Peyer's patch (tissue), 4 donors: ENCODE measurements at regions not wholly inside any gene's neighbourhood (a gene's known extent, or its start where the extent isn't known, plus 50 kb on each side); places are given as distances from the start of the nearest gene placed in this dataset.

Source experiments
- DNase-seq, 3 donors: peaks; one replicate each; pipeline ENCODE4 v3.0.0-alpha.2; 2017 to 2019
- H3K27ac ChIP-seq, 4 donors: fragments of 200-600 bp; sonication (generic); one replicate each; pipeline ENCODE4 v1.5.1; 2016 to 2019
- H3K27me3 ChIP-seq, 2 donors: fragments of 200-600 bp; sonication (generic); one replicate each; pipeline ENCODE4 v1.5.1; 2019
- H3K36me3 ChIP-seq, 3 donors: fragments of 200-600 bp; sonication (generic); one replicate each; pipeline ENCODE4 v1.5.1; 2016 to 2019
- H3K4me1 ChIP-seq, 4 donors: fragments of 200-600 bp; sonication (generic); one replicate each; pipeline ENCODE4 v1.5.1; 2016 to 2019
- H3K4me3 ChIP-seq, 4 donors: fragments of 200-600 bp; sonication (generic); 1 replicate in 3 of 4; 2 replicates in 1 of 4; pipeline ENCODE4 v1.5.1; 2016 to 2019; ENCODE audit warnings: mild to moderate bottlenecking in 1 of 4
- H3K9me3 ChIP-seq, 4 donors: fragments of 200-600 bp; sonication (generic); one replicate each; pipeline ENCODE4 v1.5.1; 2016 to 2019; ENCODE audit warnings: mild to moderate bottlenecking in 1 of 4
- POLR2A ChIP-seq, 2 donors: fragments of 450-650 bp; IDR thresholded peaks; one replicate each; pipeline ENCODE4 v1.5.1; 2017; ENCODE audit warnings: antibody characterized with exemption in 2 of 2, mild to moderate bottlenecking in 2 of 2, moderate library complexity in 2 of 2
- TF ChIP-seq, protein P1 (sequence below), 6 experiments: fragments of 450-650 bp in 4 of 6; fragments of 200-600 bp in 2 of 6; sonication (generic) in 1 of 6; IDR thresholded peaks; one replicate each; pipeline ENCODE4 v1.5.1; 2017 to 2019; ENCODE audit warnings: antibody characterized with exemption in 6 of 6, mild to moderate bottlenecking in 3 of 6, moderate library complexity in 1 of 6

DNA sequence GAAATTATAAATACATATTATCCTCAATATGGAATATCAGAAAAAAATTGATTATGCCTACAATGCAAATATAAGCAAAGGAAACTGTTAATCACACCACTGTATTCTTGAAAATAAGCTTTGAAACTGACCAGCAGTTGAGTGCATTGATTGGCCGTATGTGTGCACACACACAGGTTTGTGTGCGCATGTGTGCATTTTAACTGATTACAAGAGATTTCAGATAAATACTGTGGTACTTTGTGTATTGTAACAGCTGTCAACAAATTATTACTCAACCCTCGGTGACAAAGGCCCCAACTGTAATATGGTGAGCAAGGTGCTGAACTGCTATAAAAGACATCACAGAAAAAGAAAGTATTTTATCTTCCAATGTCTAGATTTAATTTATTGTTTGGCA lies 1238.9 kb upstream of the ALCAM start:
- Histone ChIP-seq H3K9me3 (no peaks in the 10 kb centered on the region), H3K36me3 (no peaks in the 10 kb centered on the region), H3K27ac (no peak overlapping the region), H3K4me3 (no peak overlapping the region), H3K27me3 (no peaks in the 10 kb centered on the region), H3K4me1 (no peaks in the 10 kb centered on the region)
- TF ChIP-seq POLR2A (IDR thresholded peaks at IDR 0.05) = no peak
- TF ChIP-seq, protein P1, sequence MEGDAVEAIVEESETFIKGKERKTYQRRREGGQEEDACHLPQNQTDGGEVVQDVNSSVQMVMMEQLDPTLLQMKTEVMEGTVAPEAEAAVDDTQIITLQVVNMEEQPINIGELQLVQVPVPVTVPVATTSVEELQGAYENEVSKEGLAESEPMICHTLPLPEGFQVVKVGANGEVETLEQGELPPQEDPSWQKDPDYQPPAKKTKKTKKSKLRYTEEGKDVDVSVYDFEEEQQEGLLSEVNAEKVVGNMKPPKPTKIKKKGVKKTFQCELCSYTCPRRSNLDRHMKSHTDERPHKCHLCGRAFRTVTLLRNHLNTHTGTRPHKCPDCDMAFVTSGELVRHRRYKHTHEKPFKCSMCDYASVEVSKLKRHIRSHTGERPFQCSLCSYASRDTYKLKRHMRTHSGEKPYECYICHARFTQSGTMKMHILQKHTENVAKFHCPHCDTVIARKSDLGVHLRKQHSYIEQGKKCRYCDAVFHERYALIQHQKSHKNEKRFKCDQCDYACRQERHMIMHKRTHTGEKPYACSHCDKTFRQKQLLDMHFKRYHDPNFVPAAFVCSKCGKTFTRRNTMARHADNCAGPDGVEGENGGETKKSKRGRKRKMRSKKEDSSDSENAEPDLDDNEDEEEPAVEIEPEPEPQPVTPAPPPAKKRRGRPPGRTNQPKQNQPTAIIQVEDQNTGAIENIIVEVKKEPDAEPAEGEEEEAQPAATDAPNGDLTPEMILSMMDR (IDR thresholded peaks at IDR 0.05) = no peak
- DNase-seq = no peak

DNA sequence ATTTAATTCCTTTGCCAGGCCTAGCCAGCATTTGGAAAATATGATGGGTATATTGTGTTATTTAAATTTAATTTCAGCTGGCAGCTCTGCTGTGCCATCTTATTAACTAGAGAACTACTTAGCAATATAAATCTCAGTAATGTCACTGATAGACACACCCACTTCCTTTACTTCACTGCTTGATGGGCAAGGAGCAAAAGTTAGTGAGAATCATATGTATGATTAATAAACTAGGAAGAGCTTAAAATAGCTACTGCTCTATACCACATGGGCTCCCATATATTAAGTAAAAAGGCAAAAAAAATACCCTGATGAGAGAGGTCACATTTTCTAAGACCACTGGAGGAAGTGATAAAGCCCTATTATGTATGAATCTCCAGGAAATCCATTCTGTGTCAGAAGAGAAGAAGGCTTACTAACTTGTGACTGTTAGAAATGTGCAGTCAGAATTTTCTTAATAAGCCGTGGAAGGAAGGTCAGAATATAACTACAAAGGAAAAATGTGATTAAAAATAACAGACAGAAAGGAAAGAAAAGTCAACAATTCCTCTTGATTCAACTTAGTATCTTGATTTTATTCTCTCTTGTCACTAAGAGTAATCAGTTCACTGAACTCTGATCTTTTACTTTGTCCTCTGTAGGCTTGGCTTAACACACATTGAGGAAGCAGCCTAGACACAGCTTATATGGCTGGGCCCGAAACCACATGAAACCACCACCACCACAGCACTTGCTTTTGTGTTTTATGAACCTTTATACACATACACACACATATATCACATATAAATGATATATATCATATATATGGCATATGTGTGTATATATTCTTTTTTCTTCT lies 1233.9 kb upstream of the ALCAM start:
- no peaks in the 10 kb centered on the region for H3K4me1 ChIP-seq
- H3K27me3 ChIP-seq = no peaks in the 10 kb centered on the region
- no peak overlapping the region for H3K27ac ChIP-seq
- TF ChIP-seq, protein P1 (IDR thresholded peaks at IDR 0.05) = no peak
- no peak for TF ChIP-seq POLR2A (IDR thresholded peaks at IDR 0.05)
- H3K36me3 ChIP-seq = no peaks in the 10 kb centered on the region
- no peak overlapping the region for H3K4me3 ChIP-seq
- no peaks in the 10 kb centered on the region for H3K9me3 ChIP-seq
- DNase-seq = no peak

DNA sequence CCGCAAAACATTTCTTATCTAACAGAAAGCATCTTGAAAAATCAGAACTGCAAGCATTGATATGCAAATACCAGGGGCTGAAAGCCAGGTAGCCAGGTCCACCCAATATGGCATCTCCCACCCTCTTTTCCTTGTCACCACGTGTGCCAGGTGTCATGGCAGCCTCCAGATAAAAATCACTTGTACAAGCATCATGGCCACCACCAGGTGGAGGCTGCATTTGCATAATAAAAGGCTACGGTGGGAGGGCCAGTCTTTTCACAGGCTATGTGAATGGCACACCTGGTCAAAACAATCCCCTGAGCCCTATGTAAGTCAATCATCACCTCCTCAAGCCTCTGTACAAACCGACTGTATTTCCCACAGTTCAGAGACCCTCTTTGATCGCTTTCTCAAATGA lies 1233.1 kb upstream of the ALCAM start:
- Histone ChIP-seq H3K4me3 (no peak overlapping the region), H3K27ac (no peak overlapping the region), H3K36me3 (no peaks in the 10 kb centered on the region), H3K4me1 (no peaks in the 10 kb centered on the region), H3K9me3 (no peaks in the 10 kb centered on the region), H3K27me3 (no peaks in the 10 kb centered on the region)
- no peak for DNase-seq
- TF ChIP-seq, protein P1 (IDR thresholded peaks at IDR 0.05) = no peak
- TF ChIP-seq POLR2A (IDR thresholded peaks at IDR 0.05) = no peak

DNA sequence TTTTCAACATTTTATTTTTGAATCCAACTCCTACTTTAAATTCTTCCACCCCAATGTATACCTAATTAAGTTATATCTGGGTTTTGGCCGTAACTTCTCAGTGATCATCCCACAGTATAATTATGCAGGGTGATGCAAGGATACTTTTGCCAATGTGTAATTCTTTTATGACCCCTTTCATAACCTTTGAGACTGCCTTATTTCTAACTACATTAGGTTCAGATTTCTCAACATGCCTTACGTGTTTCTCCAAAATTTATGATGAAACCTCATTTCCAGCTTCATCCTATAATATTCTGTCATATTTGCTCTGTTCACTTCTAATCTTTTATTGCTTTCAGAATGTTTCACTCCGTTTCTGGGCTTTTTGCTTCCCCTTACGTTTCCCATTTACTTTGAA lies 1229.6 kb upstream of the ALCAM start:
- no peak for TF ChIP-seq POLR2A (IDR thresholded peaks at IDR 0.05)
- TF ChIP-seq, protein P1 (IDR thresholded peaks at IDR 0.05) = no peak
- Histone ChIP-seq H3K27ac (no peak overlapping the region), H3K36me3 (no peaks in the 10 kb centered on the region), H3K27me3 (no peaks in the 10 kb centered on the region), H3K4me1 (no peaks in the 10 kb centered on the region), H3K9me3 (no peaks in the 10 kb centered on the region), H3K4me3 (no peak overlapping the region)
- DNase-seq = no peak

DNA sequence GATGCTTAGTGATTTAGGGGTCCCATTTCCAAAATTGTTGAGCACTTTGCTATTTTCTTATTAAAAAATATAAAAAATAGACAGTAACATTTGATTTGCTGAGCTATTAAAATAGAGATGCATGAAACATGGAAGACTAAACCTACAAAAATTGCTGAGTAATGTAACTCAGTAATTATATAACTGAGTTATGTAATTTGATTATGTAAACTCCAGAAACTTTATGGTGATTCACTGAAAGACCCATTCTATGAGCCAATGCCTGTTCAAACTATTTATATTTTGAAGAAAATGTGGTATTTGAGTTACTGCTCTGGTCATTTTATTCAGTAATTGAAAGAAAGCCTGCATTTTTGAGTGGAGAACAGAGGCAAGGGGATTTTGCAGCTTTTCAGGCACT lies 1221.5 kb upstream of the ALCAM start:
- H3K27me3 ChIP-seq = no peaks in the 10 kb centered on the region
- TF ChIP-seq, protein P1 (IDR thresholded peaks at IDR 0.05) = no peak
- TF ChIP-seq POLR2A (IDR thresholded peaks at IDR 0.05) = no peak
- no peaks in the 10 kb centered on the region for H3K36me3 ChIP-seq
- no peaks in the 10 kb centered on the region for H3K9me3 ChIP-seq
- H3K4me3 ChIP-seq = no peak overlapping the region
- no peak for DNase-seq
- H3K27ac ChIP-seq = no peak overlapping the region
- H3K4me1 ChIP-seq = no peaks in the 10 kb centered on the region
